OCI-LY7 (cell line): ENCODE measurements at regions not wholly inside any gene's neighbourhood (a gene's known extent, or its start where the extent isn't known, plus 50 kb on each side); places are given as distances from the start of the nearest gene placed in this dataset.
"Not testable (repeated sequence)": the region's sequence is repeated elsewhere in the genome, so short reads cannot be mapped to it uniquely, and the experiment has no call there.

Experiments
- BruUV-seq: library from RNA; stranded (reverse); fragments of 400-500 nt; replicated peaks from 2 replicates; lab custom pipeline; 2021; lab: Mats Ljungman, UMichigan
- CTCF ChIA-PET: fragments of 300-600 bp; sonication (Branson Sonifier 250); formaldehyde crosslinking; loops from one replicate; lab custom pipeline; 2022; ENCODE audit warnings: antibody characterized with exemption; ENCODE audit not compliant: unreplicated experiment; lab: Charles Lee
- POLR2A ChIA-PET: fragments of 300-600 bp; sonication (Branson Sonifier 250); formaldehyde crosslinking; loops from one replicate; lab custom pipeline; 2022; ENCODE audit warnings: antibody characterized with exemption; lab: Charles Lee
- DNase-seq: peaks from one replicate; pipeline ENCODE4 v3.0.0-alpha.2; 2015; ENCODE audit warnings: low spot score
- H2AFZ ChIP-seq: fragments of 200-600 bp; sonication (generic), shearing (Covaris generic); 2 replicates; pipeline ENCODE4 v1.6.1; 2014; ENCODE audit warnings: mild to moderate bottlenecking, antibody characterized with exemption, low read length, moderate library complexity
- H3K27ac ChIP-seq: fragments of 200-600 bp; sonication (generic); 2 replicates; pipeline ENCODE4 v1.5.1; 2014; ENCODE audit warnings: mixed run types, low read depth, mild to moderate bottlenecking, moderate library complexity, low read length, inconsistent platforms; ENCODE audit not compliant: poor library complexity, severe bottlenecking
- H3K36me3 ChIP-seq: fragments of 200-600 bp; sonication (generic); 2 replicates; pipeline ENCODE4 v1.6.1; 2014; ENCODE audit warnings: mild to moderate bottlenecking, antibody characterized with exemption, low read length, moderate library complexity, mixed read lengths; ENCODE audit not compliant: insufficient read depth
- H3K4me1 ChIP-seq: fragments of 200-600 bp; sonication (generic); 2 replicates; pipeline ENCODE4 v1.5.1; 2014; ENCODE audit warnings: mild to moderate bottlenecking, low read length; ENCODE audit not compliant: insufficient read depth, poor library complexity, severe bottlenecking
- H3K4me2 ChIP-seq: fragments of 200-600 bp; sonication (generic); 2 replicates; pipeline ENCODE4 v1.6.1; 2014; ENCODE audit warnings: mild to moderate bottlenecking, low read length
- H3K4me3 ChIP-seq: fragments of 200-600 bp; sonication (generic); 2 replicates; pipeline ENCODE4 v1.5.1; 2014; ENCODE audit warnings: mild to moderate bottlenecking, low read depth, low read length; ENCODE audit not compliant: poor library complexity, severe bottlenecking
- H3K79me2 ChIP-seq: fragments of 200-600 bp; sonication (generic); 2 replicates; pipeline ENCODE4 v1.6.1; 2016; ENCODE audit warnings: low read depth, mild to moderate bottlenecking, low read length, moderate library complexity, mixed read lengths; ENCODE audit not compliant: insufficient read depth
- H3K9me2 ChIP-seq: fragments of 200-600 bp; sonication (generic); 2 replicates; pipeline ENCODE4 v1.6.1; 2016; ENCODE audit warnings: mild to moderate bottlenecking, low read length, mixed read lengths; ENCODE audit not compliant: insufficient read depth
- H3K9me3 ChIP-seq: fragments of 200-600 bp; sonication (generic); 2 replicates; pipeline ENCODE4 v1.6.1; 2014; ENCODE audit warnings: mild to moderate bottlenecking, mixed run types, low read length, mixed read lengths
- H4K20me1 ChIP-seq: fragments of 200-600 bp; sonication (generic); 2 replicates; pipeline ENCODE4 v1.6.1; 2014; ENCODE audit warnings: mild to moderate bottlenecking, antibody characterized with exemption, low read length, moderate library complexity, mixed read lengths; ENCODE audit not compliant: insufficient read depth
- CTCF ChIP-seq: fragments of 200-600 bp; sonication (generic); conservative IDR thresholded peaks from 2 replicates; pipeline ENCODE4 v1.5.1; 2014; ENCODE audit warnings: mild to moderate bottlenecking, antibody characterized with exemption, low read length, moderate library complexity, mixed read lengths
- EZH2phosphoT487 ChIP-seq: fragments of 200-600 bp; sonication (generic); IDR thresholded peaks from 2 replicates; pipeline ENCODE4 v1.6.1; 2018; ENCODE audit warnings: low read depth, borderline replicate concordance, mild to moderate bottlenecking, mixed run types, antibody characterized with exemption, low read length, moderate library complexity, mixed read lengths
- intact Hi-C: fragments of 100-400 bp; cut with micrococcal nuclease; formaldehyde crosslinking; loops from one replicate; pipeline ENCODE4 v1.10.0; 2022; ENCODE audit not compliant: unreplicated experiment

- intact Hi-C loops, result no loop called here
- H3K27ac ChIP-seq, result no peak overlapping the region
- no peak overlapping the region for H2AFZ ChIP-seq
- no peak overlapping the region for H3K4me3 ChIP-seq
- no peak for TF ChIP-seq EZH2phosphoT487
- no peak for TF ChIP-seq CTCF
- H3K4me2 ChIP-seq, result no peak overlapping the region
- no TSS peak for BruUV-seq
- H3K9me2 ChIP-seq, result no peaks in the 10 kb centered on the region
- no peaks in the 10 kb centered on the region for H3K4me1 ChIP-seq
- H3K9me3 ChIP-seq, result 0 out of 2 replicates have a peak, but pooled peaks cover 7% of the 10 kb centered on the region
- ChIA-PET CTCF (no interaction called here), POLR2A (no interaction called here)
- no peaks in the 10 kb centered on the region for H3K79me2 ChIP-seq
- no peaks in the 10 kb centered on the region for H4K20me1 ChIP-seq
- no peaks in the 10 kb centered on the region for H3K36me3 ChIP-seq
- DNase-seq, result no peak
These were observed 114.8 kb upstream of the NPY start for GRCh38 chr7:24169077-24169624.

- BruUV-seq, H3K27ac ChIP-seq, DNase-seq, H3K4me1 ChIP-seq, CTCF ChIA-PET, POLR2A ChIA-PET, H3K9me3 ChIP-seq, H3K9me2 ChIP-seq, H4K20me1 ChIP-seq, H3K79me2 ChIP-seq, intact Hi-C loops, H3K4me3 ChIP-seq, H2AFZ ChIP-seq, H3K4me2 ChIP-seq, H3K36me3 ChIP-seq: not testable (repeated sequence)
These were observed 112.0 kb upstream of the NPY start for GRCh38 chr7:24171951-24172350.

- no peak for DNase-seq
- ChIA-PET POLR2A (no interaction called here), CTCF (no interaction called here)
- BruUV-seq, result no TSS peak
- no peaks in the 10 kb centered on the region for H4K20me1 ChIP-seq
- no peak overlapping the region for H3K4me3 ChIP-seq
- H3K4me2 ChIP-seq, result no peak overlapping the region
- no peak overlapping the region for H3K27ac ChIP-seq
- H3K4me1 ChIP-seq, result no peaks in the 10 kb centered on the region
- TF ChIP-seq EZH2phosphoT487, result no peak
- no peak for TF ChIP-seq CTCF
- no peaks in the 10 kb centered on the region for H3K79me2 ChIP-seq
- no peak overlapping the region for H2AFZ ChIP-seq
- no peaks in the 10 kb centered on the region for H3K9me3 ChIP-seq
- no peaks in the 10 kb centered on the region for H3K9me2 ChIP-seq
- intact Hi-C loops, result no loop called here
- no peaks in the 10 kb centered on the region for H3K36me3 ChIP-seq
These were observed 111.1 kb upstream of the NPY start for GRCh38 chr7:24172856-24173255.
